ENCODE measurements at regions not wholly inside any gene's neighbourhood (a gene's known extent, or its start where the extent isn't known, plus 50 kb on each side); places are given as distances from the start of the nearest gene placed in this dataset.
A peak's percentile ranks its signal among the peaks of the same experiment; 100 is the strongest.

DNA sequence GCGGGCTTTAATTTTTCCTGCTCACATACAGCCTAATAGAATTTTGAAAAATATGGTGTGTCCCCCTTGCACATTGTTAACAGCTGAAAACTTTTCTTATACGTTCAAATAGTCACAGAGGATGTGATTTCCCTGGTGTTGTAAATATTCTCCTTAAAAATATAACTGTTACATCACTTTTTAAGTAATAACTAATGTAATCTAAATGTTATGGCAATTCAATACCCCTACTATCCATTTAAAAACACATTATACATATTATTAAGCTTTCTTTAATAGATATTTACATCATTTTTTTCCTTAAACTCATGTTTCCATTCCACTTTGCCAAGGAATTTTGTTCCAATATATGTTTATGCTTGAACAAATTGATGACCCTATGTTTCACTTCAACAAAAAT lies 85.5 kb upstream of the S1PR1 start:
- Histone ChIP-seq H3K27ac (peak overlapping the region in 3 of 4 donors; percentile 47 to 66 (median 59)), H3K4me3 (no peak overlapping the region), H3K27me3 (no peaks in the 10 kb centered on the region), H3K9me3 (no peaks in the 10 kb centered on the region), H3K4me1 (no peaks in the 10 kb centered on the region), H3K36me3 (no peaks in the 10 kb centered on the region)
- TF ChIP-seq CTCF (IDR thresholded peaks at IDR 0.05 in 4 of 5, conservative IDR thresholded peaks at IDR 0.05 in 1 of 5), result no peak
- no peak for TF ChIP-seq POLR2A (IDR thresholded peaks at IDR 0.05)
- intact Hi-C loops (cut with DNase I; ENCODE audit: low total_unique reads), result no loop called here
- DNase-seq (no peak), ATAC-seq (no peak)
- in situ Hi-C loops (cut with MboI; ENCODE audit: low sequenced_read_pairs in 4 of 4), result no loop called here

- intact Hi-C loops (cut with DNase I; ENCODE audit: low total_unique reads), result no loop called here
- peak overlapping the region; percentile 47 to 66 (median 54) for H3K27ac ChIP-seq
- no peak for TF ChIP-seq CTCF (IDR thresholded peaks at IDR 0.05 in 4 of 5, conservative IDR thresholded peaks at IDR 0.05 in 1 of 5)
- no peak for TF ChIP-seq POLR2A (IDR thresholded peaks at IDR 0.05)
These were observed 86.1 kb upstream of the S1PR1 start for GRCh38 chr1:101150670-101151069.

DNA sequence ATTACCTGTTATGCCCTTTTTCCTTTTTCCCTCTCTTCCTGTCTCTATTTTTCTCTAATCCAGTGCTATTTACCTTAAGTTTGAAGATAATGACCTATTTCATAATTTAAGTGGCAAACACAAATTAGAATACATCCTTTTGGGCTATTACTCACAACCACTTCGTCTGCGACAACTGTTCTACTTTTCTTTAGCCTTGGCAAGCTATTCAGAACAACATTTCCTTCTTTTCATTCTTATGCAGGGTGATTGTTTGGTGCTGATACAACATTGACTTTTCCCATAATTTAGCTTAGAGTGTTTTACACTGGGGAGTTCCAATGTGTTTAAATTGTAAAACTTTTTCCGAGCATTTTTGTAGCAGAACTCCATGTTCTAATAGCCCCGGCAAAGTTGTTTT lies 86.6 kb upstream of the S1PR1 start:
- H3K4me3 ChIP-seq, result no peak overlapping the region
- in situ Hi-C loops (cut with MboI; ENCODE audit: low sequenced_read_pairs in 4 of 4), result no loop called here
- intact Hi-C loops (cut with DNase I; ENCODE audit: low total_unique reads), result no loop called here
- no peaks in the 10 kb centered on the region for H3K36me3 ChIP-seq
- H3K27me3 ChIP-seq, result no peaks in the 10 kb centered on the region
- DNase-seq (no peak), ATAC-seq (peak in 1 of 2 donors; percentile 39)
- H3K4me1 ChIP-seq, result no peaks in the 10 kb centered on the region
- H3K9me3 ChIP-seq, result no peaks in the 10 kb centered on the region
- H3K27ac ChIP-seq, result peak overlapping the region; percentile 47 to 66 (median 54)
- no peak for TF ChIP-seq CTCF (IDR thresholded peaks at IDR 0.05 in 4 of 5, conservative IDR thresholded peaks at IDR 0.05 in 1 of 5)
- no peak for TF ChIP-seq POLR2A (IDR thresholded peaks at IDR 0.05)

More at GRCh38 chr1:101150670-101151069, 86.1 kb upstream of the S1PR1 start:
- in situ Hi-C loops (cut with MboI; ENCODE audit: low sequenced_read_pairs in 4 of 4), result no loop called here
- no peaks in the 10 kb centered on the region for H3K4me1 ChIP-seq
- H3K4me3 ChIP-seq, result no peak overlapping the region
- ATAC-seq (no peak), DNase-seq (no peak)
- no peaks in the 10 kb centered on the region for H3K27me3 ChIP-seq
- no peaks in the 10 kb centered on the region for H3K36me3 ChIP-seq
- no peaks in the 10 kb centered on the region for H3K9me3 ChIP-seq

DNA sequence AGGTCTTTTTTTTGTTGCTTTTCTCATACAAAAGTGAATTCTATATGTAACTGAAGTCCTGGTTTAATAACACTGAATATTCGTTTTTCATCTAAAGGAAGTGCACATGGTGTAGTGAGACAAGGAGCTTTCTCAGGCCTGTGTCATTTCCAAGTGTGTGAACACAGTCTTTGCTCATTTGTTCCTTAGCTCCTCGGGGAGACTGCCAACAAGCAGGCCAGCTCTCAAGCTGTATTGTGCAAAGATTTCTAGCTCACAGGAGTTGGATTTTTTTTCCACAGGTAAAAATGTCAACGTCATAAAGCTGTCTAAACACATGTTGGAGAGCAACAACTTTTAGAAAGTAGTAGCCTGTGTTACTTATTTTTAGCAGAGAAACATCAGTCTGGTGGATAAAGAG lies 87.8 kb upstream of the S1PR1 start:
- ATAC-seq (no peak), DNase-seq (no peak)
- H3K9me3 ChIP-seq, result no peaks in the 10 kb centered on the region
- intact Hi-C loops (cut with DNase I; ENCODE audit: low total_unique reads) (no loop called here), in situ Hi-C loops (cut with MboI; ENCODE audit: low sequenced_read_pairs in 4 of 4) (no loop called here)
- no peaks in the 10 kb centered on the region for H3K4me1 ChIP-seq
- peak overlapping the region in 3 of 4 donors; percentile 31 to 66 (median 59) for H3K27ac ChIP-seq
- no peaks in the 10 kb centered on the region for H3K36me3 ChIP-seq
- no peak for TF ChIP-seq CTCF (IDR thresholded peaks at IDR 0.05 in 4 of 5, conservative IDR thresholded peaks at IDR 0.05 in 1 of 5)
- TF ChIP-seq POLR2A (IDR thresholded peaks at IDR 0.05), result no peak
- no peak overlapping the region for H3K4me3 ChIP-seq
- H3K27me3 ChIP-seq, result no peaks in the 10 kb centered on the region

DNA sequence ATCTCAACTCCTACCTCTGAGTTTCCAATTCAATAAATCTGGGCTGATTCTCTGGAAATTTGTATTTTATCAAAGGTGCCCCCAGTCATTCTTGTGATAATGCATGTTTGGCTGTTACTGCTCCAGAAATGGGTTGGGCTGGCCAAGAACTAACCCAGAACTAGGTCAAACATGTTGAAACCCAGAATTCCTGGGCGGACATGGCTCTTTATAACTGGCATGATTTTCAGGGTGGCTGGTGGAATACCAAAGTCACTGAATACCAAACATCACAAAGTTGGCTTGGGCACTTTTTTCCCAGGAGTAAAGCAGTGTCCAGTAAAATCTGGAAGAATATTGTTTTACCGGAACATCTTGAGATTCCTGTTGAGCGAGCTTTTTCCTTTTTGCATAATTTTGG lies 89.4 kb upstream of the S1PR1 start:
- TF ChIP-seq POLR2A (IDR thresholded peaks at IDR 0.05) (no peak), CTCF (IDR thresholded peaks at IDR 0.05 in 4 of 5, conservative IDR thresholded peaks at IDR 0.05 in 1 of 5) (no peak)
- Histone ChIP-seq H3K9me3 (no peaks in the 10 kb centered on the region), H3K4me3 (no peak overlapping the region), H3K27me3 (no peaks in the 10 kb centered on the region), H3K36me3 (no peaks in the 10 kb centered on the region), H3K27ac (no peak overlapping the region), H3K4me1 (no peaks in the 10 kb centered on the region)
- ATAC-seq, result no peak
- intact Hi-C loops (cut with DNase I; ENCODE audit: low total_unique reads), result no loop called here
- no peak for DNase-seq
- in situ Hi-C loops (cut with MboI; ENCODE audit: low sequenced_read_pairs in 4 of 4), result no loop called here
